SU-DHL-6 (cell line): ENCODE measurements at regions not wholly inside any gene's neighbourhood (a gene's known extent, or its start where the extent isn't known, plus 50 kb on each side); places are given as distances from the start of the nearest gene placed in this dataset.

Source experiments
- H2AFZ ChIP-seq: fragments of 200-600 bp; sonication (generic); 2 replicates; pipeline ENCODE4 v1.6.1; 2014; ENCODE audit warnings: low read depth, mild to moderate bottlenecking, moderate library complexity, mixed read lengths, antibody characterized with exemption, low read length; ENCODE audit not compliant: severe bottlenecking
- H3F3A ChIP-seq: fragments of 200-600 bp; shearing (Covaris generic); 2 replicates; pipeline ENCODE4 v1.6.0; 2016; ENCODE audit warnings: antibody characterized with exemption, mild to moderate bottlenecking; ENCODE audit not compliant: insufficient read depth
- H3K27ac ChIP-seq: fragments of 200-600 bp; sonication (generic); 2 replicates; pipeline ENCODE4 v1.5.1; 2016; ENCODE audit warnings: low read depth, mild to moderate bottlenecking, low read length, moderate library complexity, mixed read lengths
- H3K27me3 ChIP-seq: fragments of 200-600 bp; sonication (generic), shearing (Covaris generic); 2 replicates; pipeline ENCODE4 v1.6.0; 2014; ENCODE audit warnings: mild to moderate bottlenecking, low read length
- H3K36me3 ChIP-seq: fragments of 200-600 bp; sonication (generic); 2 replicates; pipeline ENCODE4 v1.6.1; 2014; ENCODE audit warnings: mild to moderate bottlenecking, low read length, mixed read lengths
- H3K4me2 ChIP-seq: fragments of 300-600, 200-600 bp; shearing (Covaris generic), sonication (generic); 2 replicates; pipeline ENCODE4 v1.6.0; 2014; ENCODE audit warnings: low read length, low read depth, mild to moderate bottlenecking; ENCODE audit not compliant: poor library complexity, severe bottlenecking
- H3K4me3 ChIP-seq: fragments of 200-600 bp; sonication (generic); 2 replicates; pipeline ENCODE4 v1.5.1; 2014; ENCODE audit warnings: antibody characterized with exemption, low read length, mild to moderate bottlenecking, mixed read lengths; ENCODE audit not compliant: insufficient read depth, poor library complexity, severe bottlenecking
- H3K79me2 ChIP-seq: fragments of 200-600 bp; sonication (generic); 2 replicates; pipeline ENCODE4 v1.6.1; 2014; ENCODE audit warnings: mild to moderate bottlenecking, low read length, moderate library complexity; ENCODE audit not compliant: insufficient read depth
- H3K9ac ChIP-seq: fragments of 200-600 bp; sonication (generic); 2 replicates; pipeline ENCODE4 v1.7.0; 2014; ENCODE audit warnings: mild to moderate bottlenecking, low read length
- H3K9me2 ChIP-seq: fragments of 200-600 bp; sonication (generic); replicated peaks from 2 replicates; pipeline ENCODE4 v1.6.1; 2014; ENCODE audit warnings: low read length; ENCODE audit not compliant: insufficient read depth
- H3K9me3 ChIP-seq: fragments of 200-600 bp; sonication (generic); 2 replicates; pipeline ENCODE4 v1.6.1; 2014; ENCODE audit warnings: low read length, mixed read lengths; ENCODE audit not compliant: insufficient read depth
- H4K20me1 ChIP-seq: fragments of 200-600 bp; sonication (generic); 2 replicates; pipeline ENCODE4 v1.6.1; 2014; ENCODE audit warnings: low read depth, mild to moderate bottlenecking, antibody characterized with exemption, low read length, moderate library complexity, mixed read lengths
- CTCF ChIP-seq: fragments of 200-600 bp; sonication (generic); IDR thresholded peaks from one replicate; pipeline ENCODE4 v1.5.1; 2017; ENCODE audit warnings: antibody characterized with exemption, mild to moderate bottlenecking, low read length, moderate library complexity; ENCODE audit not compliant: insufficient read depth, poor library complexity, severe bottlenecking
- EZH2phosphoT487 ChIP-seq: fragments of 200-600 bp; sonication (generic), shearing (Covaris generic); conservative IDR thresholded peaks from 2 replicates; pipeline ENCODE4 v1.6.1; 2018; ENCODE audit warnings: mild to moderate bottlenecking, antibody characterized with exemption, low read length, moderate library complexity, mixed read lengths

DNA sequence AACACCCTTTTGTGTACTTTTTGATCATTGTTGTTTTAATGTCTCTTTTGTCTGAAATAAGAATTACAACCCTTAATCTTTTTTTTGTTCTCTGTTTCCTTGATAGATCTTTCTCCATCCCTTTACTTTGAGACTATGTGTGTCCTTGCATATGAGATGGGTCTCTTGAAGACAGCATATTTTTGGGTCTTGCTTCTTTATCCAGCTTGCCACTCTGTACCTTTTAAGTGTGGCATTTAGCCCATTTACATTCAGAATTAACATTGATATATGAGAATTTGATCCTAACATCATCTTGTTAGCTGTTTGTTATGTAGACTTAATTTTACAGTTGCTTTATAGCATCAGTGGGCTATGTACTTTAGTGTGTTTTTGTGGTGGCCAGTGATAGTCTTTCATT, 382.5 kb downstream of the MED10 start:
- peaks cover 8% of the 10 kb centered on the region; the same call in 1 of the 2 replicates for H3K9me3 ChIP-seq
- H3F3A ChIP-seq, result no peaks in the 10 kb centered on the region
- H2AFZ ChIP-seq, result no peak overlapping the region
- H3K9me2 ChIP-seq, result no peaks in the 10 kb centered on the region
- no peak overlapping the region for H3K4me3 ChIP-seq
- no peaks in the 10 kb centered on the region for H4K20me1 ChIP-seq
- H3K27ac ChIP-seq, result no peak overlapping the region
- H3K9ac ChIP-seq, result no peak overlapping the region
- H3K27me3 ChIP-seq, result no peaks in the 10 kb centered on the region
- H3K36me3 ChIP-seq, result no peaks in the 10 kb centered on the region
- TF ChIP-seq EZH2phosphoT487, result no peak
- TF ChIP-seq CTCF, result no peak
- no peak overlapping the region for H3K4me2 ChIP-seq
- H3K79me2 ChIP-seq, result no peaks in the 10 kb centered on the region

DNA sequence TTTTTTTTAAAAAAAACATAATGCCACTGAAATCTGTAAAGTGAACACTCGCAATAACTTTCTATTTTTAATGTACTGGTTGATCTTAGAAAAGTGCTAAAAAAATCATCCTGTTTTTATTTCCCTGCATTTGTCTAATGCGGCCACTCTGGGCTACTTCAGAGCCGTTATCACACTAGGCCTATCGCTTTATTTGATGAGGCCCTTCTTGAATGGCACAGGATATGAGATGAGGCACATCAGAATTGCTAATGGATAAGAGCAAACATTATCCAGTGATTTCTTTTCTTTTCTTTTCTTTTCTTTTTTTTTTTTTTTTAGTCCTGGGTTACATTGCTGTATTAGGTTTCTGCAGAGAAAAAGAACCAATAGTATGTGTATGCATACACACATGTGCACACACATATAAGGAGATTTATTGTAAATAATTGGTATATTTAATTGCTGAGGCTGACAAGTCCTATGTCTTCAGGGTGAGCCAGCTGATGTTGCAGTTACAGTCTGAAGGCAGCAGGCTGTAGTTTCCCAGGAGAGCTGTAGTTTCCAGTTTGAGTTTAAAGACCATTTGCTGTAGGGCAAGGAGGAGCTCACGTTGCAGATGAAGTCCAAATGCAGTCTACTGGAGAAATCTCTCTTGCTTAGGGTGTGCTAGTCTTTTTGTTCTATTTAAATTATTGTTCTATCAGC, 391.7 kb downstream of the MED10 start:
- Histone ChIP-seq H3K27me3 (no peaks in the 10 kb centered on the region), H3K4me2 (no peak overlapping the region), H3K36me3 (no peaks in the 10 kb centered on the region), H3K9me2 (no peaks in the 10 kb centered on the region), H3K4me3 (no peak overlapping the region), H3K79me2 (no peaks in the 10 kb centered on the region), H2AFZ (no peak overlapping the region), H4K20me1 (no peaks in the 10 kb centered on the region), H3F3A (no peaks in the 10 kb centered on the region), H3K9ac (no peak overlapping the region), H3K9me3 (no peaks in the 10 kb centered on the region), H3K27ac (no peak overlapping the region)
- TF ChIP-seq CTCF, result no peak
- TF ChIP-seq EZH2phosphoT487, result no peak

GRCh38 chr5:5985332-5985731, 393.0 kb downstream of the MED10 start:
- no peaks in the 10 kb centered on the region for H3K9me3 ChIP-seq
- no peaks in the 10 kb centered on the region for H3F3A ChIP-seq
- H3K4me3 ChIP-seq, result no peak overlapping the region
- no peaks in the 10 kb centered on the region for H3K9me2 ChIP-seq
- no peaks in the 10 kb centered on the region for H3K27me3 ChIP-seq
- no peaks in the 10 kb centered on the region for H4K20me1 ChIP-seq
- H3K79me2 ChIP-seq, result no peaks in the 10 kb centered on the region
- H3K27ac ChIP-seq, result no peak overlapping the region
- no peak overlapping the region for H2AFZ ChIP-seq
- H3K9ac ChIP-seq, result no peak overlapping the region
- TF ChIP-seq CTCF, result no peak
- no peak for TF ChIP-seq EZH2phosphoT487
- no peak overlapping the region for H3K4me2 ChIP-seq
- H3K36me3 ChIP-seq, result no peaks in the 10 kb centered on the region
